ENCODE measurements at regions not wholly inside any gene's neighbourhood (a gene's known extent, or its start where the extent isn't known, plus 50 kb on each side); places are given as distances from the start of the nearest gene placed in this dataset.

- no peak for TF ChIP-seq CTCF (IDR thresholded peaks at IDR 0.05)
- TF ChIP-seq POLR2A (IDR thresholded peaks at IDR 0.05), result no peak
Measured at GRCh38 chr21:33981391-33982101, 65.9 kb upstream of the ATP5PO start.
